ENCODE measurements at regions not wholly inside any gene's neighbourhood (a gene's known extent, or its start where the extent isn't known, plus 50 kb on each side); places are given as distances from the start of the nearest gene placed in this dataset.
"Not testable (repeated sequence)": the region's sequence is repeated elsewhere in the genome, so short reads cannot be mapped to it uniquely, and the experiment has no call there.

DNA sequence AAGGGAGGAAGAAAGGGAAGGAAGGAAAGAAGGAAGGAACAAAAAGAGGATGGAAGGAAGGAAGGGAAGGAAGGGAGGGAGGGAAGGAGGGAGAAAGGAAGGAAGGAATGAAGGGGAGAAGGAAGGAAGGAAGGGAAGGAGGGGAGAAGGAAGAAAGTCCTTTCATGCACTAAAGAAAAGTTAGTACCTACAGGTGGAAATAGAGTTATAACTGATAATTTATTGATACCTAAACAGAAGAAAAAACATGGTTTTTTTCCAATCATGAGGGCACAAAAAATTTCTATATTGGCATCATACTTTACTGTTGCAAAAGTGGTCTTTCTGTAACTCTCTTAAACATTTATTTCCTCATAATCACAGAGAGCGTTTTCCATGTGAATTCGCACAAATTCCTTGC lies 659.4 kb downstream of the MAFB start:
- in situ Hi-C loops (cut with HindIII; ENCODE audit: low pct_ligation_motif_present, low pct_unique_long_range_greater_than_20kb, low sequenced_read_pairs) = no loop called here
- no peak for DNase-seq

DNA sequence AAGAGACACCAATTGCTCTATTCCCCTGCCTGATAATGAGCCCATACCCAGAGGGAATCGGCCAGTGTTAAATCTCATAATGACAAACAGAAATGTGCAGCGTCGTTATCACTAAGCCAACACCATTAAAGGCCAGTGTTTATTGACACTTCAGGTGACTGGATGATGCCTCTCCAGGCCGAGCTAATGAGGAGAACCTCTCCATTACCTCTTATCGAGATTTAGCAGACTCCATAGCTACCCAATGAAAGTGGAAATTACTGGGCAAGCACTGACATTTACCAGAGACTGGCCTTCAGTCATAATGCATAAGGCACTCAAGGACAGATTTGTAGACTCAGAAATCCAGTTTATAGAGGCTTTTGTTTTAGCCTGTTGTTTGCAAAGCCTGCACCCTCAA lies 669.5 kb downstream of the MAFB start:
- DNase-seq = no peak

GRCh38 chr20:40017765-40018164 lies 671.3 kb downstream of the MAFB start:
- in situ Hi-C loops (cut with HindIII; ENCODE audit: low pct_ligation_motif_present, low pct_unique_long_range_greater_than_20kb, low sequenced_read_pairs) = no loop called here
- DNase-seq = no peak

More for the DNA sequence above, 669.5 kb downstream of the MAFB start:
- in situ Hi-C loops (cut with HindIII; ENCODE audit: low pct_ligation_motif_present, low pct_unique_long_range_greater_than_20kb, low sequenced_read_pairs) = no loop called here

DNA sequence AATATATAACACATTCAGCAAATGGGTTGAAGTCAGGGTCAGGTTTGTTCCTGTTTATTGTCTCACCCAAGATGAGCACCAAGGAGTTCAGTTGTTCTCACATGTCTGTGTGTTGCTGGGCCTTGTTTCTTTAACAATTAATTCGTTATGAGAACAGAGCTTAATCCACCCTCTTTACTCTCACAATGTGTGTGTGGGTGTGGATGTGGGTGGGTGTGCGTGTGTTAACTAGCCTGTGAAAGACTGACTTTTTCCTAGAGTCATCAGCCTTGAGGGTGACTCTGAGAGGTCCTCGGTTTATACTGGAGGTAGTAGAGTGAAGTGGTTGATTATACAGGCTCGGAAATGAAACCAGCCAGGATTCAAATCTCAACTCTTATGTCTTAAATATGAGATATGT lies 672.1 kb downstream of the MAFB start:
- DNase-seq = no peak
- in situ Hi-C loops (cut with HindIII; ENCODE audit: low pct_ligation_motif_present, low pct_unique_long_range_greater_than_20kb, low sequenced_read_pairs) = no loop called here

DNA sequence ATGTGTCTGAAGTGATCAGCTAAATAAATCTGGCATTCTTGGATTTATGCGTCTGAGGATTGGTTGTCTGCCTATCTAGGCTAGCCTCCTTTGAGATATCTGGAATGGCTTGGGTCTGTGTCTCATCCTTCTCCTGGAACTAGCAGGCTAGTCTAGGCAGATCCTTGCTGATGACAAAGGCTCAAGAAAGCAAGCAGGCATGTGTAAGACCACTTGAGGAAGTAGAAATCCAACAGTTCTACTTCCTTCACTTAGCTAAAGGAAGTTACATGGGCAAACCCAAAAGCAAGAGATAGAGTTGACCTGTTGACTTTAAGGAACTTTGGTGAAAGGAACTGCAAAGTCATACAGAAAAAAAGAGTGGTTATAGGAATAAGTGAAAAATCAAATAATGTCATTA lies 672.6 kb downstream of the MAFB start:
- no peak for DNase-seq
- in situ Hi-C loops (cut with HindIII; ENCODE audit: low pct_ligation_motif_present, low pct_unique_long_range_greater_than_20kb, low sequenced_read_pairs) = no loop called here

DNA sequence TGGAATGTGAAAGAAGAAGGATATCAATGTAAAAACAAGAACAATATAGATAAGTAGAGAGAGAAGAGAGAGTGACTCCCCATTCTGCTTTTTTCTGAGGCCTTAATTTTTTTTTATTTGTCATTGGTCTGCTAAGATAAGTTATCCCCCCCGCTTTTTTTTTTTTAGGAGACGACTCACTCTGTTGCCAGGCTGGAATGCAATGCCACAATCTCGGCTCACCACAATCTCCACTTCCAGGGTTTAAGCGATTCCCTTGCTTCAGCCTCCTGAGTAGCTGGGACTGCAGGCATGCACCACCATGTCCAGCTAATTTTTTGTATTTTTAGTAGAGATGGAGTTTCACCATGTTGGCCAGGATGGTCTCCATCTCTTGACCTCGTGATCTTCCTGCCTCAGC lies 677.0 kb downstream of the MAFB start:
- DNase-seq; in situ Hi-C loops (cut with HindIII; ENCODE audit: low pct_ligation_motif_present, low pct_unique_long_range_greater_than_20kb, low sequenced_read_pairs): not testable (repeated sequence)

GRCh38 chr20:40010483-40010882 lies 678.6 kb downstream of the MAFB start:
- no peak for DNase-seq
- in situ Hi-C loops (cut with HindIII; ENCODE audit: low pct_ligation_motif_present, low pct_unique_long_range_greater_than_20kb, low sequenced_read_pairs) = no loop called here

GRCh38 chr20:40009542-40009941 lies 679.5 kb downstream of the MAFB start:
- DNase-seq = no peak
- in situ Hi-C loops (cut with HindIII; ENCODE audit: low pct_ligation_motif_present, low pct_unique_long_range_greater_than_20kb, low sequenced_read_pairs) = no loop called here

GRCh38 chr20:40008177-40008576 lies 680.9 kb downstream of the MAFB start:
- in situ Hi-C loops (cut with HindIII; ENCODE audit: low pct_ligation_motif_present, low pct_unique_long_range_greater_than_20kb, low sequenced_read_pairs) = no loop called here
- no peak for DNase-seq

GRCh38 chr20:40006168-40006860 lies 682.7 kb downstream of the MAFB start:
- in situ Hi-C loops (cut with HindIII; ENCODE audit: low pct_ligation_motif_present, low pct_unique_long_range_greater_than_20kb, low sequenced_read_pairs) = no loop called here
- DNase-seq = no peak

DNA sequence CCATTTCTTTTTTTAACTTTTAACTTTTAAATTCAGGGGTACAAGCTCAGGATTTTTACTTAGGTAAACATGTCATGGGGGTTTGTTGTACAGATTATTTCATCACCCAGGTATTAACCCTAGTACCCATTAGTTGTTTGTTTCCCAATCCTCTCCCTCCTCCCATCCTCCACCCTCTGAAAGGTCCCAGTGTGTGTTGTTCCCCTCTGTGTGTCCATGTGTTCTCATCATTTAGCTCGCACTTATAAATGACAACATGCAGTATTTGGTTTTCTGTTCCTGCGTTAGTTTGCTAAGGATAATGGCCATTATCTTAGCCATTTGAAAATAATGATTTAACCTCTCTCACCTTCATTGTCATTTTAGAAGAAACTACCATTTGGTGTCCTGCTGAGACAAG lies 684.9 kb downstream of the MAFB start:
- in situ Hi-C loops (cut with HindIII; ENCODE audit: low pct_ligation_motif_present, low pct_unique_long_range_greater_than_20kb, low sequenced_read_pairs); DNase-seq: not testable (repeated sequence)

GRCh38 chr20:39993742-39994141 lies 695.3 kb downstream of the MAFB start:
- in situ Hi-C loops (cut with HindIII; ENCODE audit: low pct_ligation_motif_present, low pct_unique_long_range_greater_than_20kb, low sequenced_read_pairs) = no loop called here
- no peak for DNase-seq

DNA sequence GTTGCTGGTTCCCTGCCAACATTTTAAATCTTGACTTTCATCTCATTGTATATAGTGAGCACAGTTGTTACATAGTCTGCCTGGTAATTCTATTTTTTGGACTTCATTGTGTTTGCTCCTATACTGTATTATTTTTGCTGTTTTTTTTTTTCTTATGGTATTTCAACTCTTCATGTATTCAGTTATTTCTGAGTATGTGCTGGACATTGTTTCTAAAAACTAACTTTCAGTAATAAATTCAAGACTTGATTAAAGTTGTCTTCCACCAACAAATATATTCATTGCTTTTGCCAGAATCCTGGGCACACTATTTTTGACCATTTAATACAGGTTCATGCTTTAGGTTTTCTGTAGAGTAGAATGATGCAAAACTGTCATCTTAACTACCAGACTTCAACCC lies 698.3 kb downstream of the MAFB start:
- in situ Hi-C loops (cut with HindIII; ENCODE audit: low pct_ligation_motif_present, low pct_unique_long_range_greater_than_20kb, low sequenced_read_pairs) = no loop called here
- no peak for DNase-seq

- no peak for DNase-seq
- in situ Hi-C loops (cut with HindIII; ENCODE audit: low pct_ligation_motif_present, low pct_unique_long_range_greater_than_20kb, low sequenced_read_pairs) = no loop called here
Observed at GRCh38 chr20:39988991-39989390, 700.0 kb downstream of the MAFB start.

GRCh38 chr20:39986173-39986904 lies 702.7 kb downstream of the MAFB start:
- DNase-seq = no peak
- in situ Hi-C loops (cut with HindIII; ENCODE audit: low pct_ligation_motif_present, low pct_unique_long_range_greater_than_20kb, low sequenced_read_pairs) = no loop called here

DNA sequence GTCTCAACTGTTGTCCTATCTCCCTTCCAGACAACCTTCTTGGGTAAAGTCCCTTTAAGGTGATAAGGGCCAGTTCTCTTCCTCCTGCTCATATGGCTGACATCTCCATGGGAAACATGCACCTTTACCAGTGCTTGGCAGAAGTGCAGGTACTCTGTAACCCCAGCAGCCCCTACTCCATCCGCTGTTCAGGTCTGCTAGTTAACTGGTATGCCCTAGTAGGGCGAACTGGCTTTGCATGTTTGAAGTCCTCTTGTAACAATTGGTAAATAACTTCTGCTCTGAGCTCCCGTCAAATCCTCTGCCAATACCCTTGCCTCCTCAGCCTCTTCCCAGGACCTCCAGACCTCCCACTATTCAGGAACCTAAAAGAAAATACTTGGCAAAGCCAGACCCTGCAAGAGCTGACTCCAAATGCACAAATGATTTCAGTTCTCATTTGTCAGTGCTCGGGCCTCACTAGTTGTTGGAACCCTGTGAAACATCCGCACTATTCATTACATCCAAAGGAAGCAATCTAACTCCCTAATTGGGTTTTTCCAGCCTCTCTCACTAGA lies 703.7 kb downstream of the MAFB start:
- in situ Hi-C loops (cut with HindIII; ENCODE audit: low pct_ligation_motif_present, low pct_unique_long_range_greater_than_20kb, low sequenced_read_pairs) = no loop called here
- DNase-seq = no peak

DNA sequence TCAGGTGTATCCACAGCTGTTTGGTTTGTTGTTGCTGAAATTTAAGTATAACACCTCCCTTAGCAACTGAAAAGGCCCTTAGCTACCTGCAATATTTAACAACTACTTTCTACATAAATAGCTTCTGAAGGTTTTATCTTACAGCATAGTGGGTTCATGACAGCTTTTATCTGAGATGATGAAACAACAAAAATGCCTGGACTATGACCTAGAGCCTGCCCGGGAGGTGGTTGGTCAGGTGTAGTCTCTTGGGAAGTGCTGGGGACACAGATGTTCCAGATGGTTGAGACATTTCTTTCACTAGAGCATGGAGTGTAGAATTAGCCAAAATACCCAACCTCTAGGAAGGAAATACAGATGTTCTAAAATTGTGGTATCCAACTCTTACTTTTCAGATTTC lies 705.4 kb downstream of the MAFB start:
- in situ Hi-C loops (cut with HindIII; ENCODE audit: low pct_ligation_motif_present, low pct_unique_long_range_greater_than_20kb, low sequenced_read_pairs) = no loop called here

DNA sequence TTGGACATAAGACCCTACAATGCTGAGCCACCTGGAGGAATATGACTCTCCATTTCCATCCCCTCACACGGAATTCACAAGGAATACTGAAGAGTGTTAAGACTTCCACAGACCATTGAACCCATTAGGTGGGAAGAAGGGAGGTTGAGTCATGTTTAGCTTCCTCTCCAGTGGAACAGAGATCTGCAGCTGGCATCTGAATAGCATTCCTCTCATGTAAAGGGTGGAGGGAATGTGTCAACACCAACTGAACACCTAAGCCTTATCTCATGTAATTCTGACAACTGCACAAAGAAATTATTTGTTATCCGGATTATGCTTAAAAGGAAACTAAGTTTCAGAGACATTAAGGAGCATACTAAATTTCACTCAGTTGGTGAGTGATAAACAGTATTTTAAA lies 705.9 kb downstream of the MAFB start:
- DNase-seq = no peak
- in situ Hi-C loops (cut with HindIII; ENCODE audit: low pct_ligation_motif_present, low pct_unique_long_range_greater_than_20kb, low sequenced_read_pairs) = no loop called here

More for the DNA sequence above, 705.4 kb downstream of the MAFB start:
- DNase-seq = no peak

GRCh38 chr20:39974966-39975501 lies 714.0 kb downstream of the MAFB start:
- no peak for DNase-seq
- in situ Hi-C loops (cut with HindIII; ENCODE audit: low pct_ligation_motif_present, low pct_unique_long_range_greater_than_20kb, low sequenced_read_pairs) = no loop called here

DNA sequence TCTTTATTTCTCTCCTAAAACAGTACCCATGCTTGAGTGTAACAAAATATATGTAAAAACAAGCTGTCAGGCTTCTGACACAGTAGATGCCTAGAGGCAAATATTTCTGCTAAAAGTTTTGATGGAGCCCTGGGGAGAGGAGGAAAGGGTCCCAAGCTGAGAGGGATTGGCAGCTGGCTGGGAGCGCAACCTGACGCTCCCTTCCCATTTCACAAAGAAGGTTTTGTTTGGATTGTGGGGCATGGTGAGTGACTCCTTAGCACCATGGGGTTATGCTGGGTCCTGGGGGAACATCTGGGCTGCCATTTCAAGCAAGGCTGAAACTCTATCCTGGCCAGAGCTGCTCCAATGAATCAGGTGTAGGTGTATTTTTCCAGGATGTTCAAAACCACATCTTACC lies 720.5 kb downstream of the MAFB start:
- in situ Hi-C loops (cut with HindIII; ENCODE audit: low pct_ligation_motif_present, low pct_unique_long_range_greater_than_20kb, low sequenced_read_pairs) = no loop called here
- no peak for DNase-seq
